ENCODE measurements at regions not wholly inside any gene's neighbourhood (a gene's known extent, or its start where the extent isn't known, plus 50 kb on each side); places are given as distances from the start of the nearest gene placed in this dataset.

DNA sequence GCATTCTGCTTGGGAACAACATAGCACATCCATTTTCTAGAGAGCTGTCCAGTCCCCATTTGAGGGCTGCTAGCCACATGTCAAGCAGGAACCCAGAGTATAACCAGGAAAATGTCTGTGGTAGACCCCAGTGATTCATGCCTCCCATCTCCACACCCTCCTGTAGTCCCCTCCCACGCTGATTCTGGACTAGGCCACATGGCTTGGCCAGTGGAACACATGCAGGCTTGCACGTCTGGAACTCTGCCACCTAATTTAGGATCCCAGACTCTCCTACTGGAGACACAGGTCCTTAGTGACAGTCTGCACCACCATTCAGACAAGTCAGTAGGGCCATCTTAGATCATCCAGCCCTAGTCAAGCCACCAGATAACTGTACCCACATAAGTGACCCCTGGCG is 149.8 kb downstream of the ZIC5 start:
- no peak for DNase-seq (ENCODE audit: low read depth)

DNA sequence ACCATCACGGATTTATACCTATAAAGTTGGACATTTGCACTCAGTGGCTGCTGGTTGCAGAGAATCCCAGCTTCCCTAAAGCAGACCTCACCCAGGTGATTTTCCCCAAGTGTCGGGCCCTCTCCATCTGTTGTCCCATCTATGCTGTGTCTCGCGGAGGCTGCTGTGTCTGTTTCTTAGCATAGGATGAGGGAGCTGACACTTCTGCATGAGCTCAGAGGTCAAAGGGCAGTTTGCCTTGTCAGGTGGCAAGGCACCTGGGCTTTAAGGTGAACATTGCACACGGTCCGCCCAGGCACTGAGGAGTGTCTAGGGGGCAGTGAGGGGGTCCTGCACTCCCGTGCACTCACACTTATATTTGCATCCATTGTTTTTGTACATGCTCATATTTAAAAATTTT is 151.6 kb downstream of the ZIC5 start:
- DNase-seq (ENCODE audit: low read depth): no peak

DNA sequence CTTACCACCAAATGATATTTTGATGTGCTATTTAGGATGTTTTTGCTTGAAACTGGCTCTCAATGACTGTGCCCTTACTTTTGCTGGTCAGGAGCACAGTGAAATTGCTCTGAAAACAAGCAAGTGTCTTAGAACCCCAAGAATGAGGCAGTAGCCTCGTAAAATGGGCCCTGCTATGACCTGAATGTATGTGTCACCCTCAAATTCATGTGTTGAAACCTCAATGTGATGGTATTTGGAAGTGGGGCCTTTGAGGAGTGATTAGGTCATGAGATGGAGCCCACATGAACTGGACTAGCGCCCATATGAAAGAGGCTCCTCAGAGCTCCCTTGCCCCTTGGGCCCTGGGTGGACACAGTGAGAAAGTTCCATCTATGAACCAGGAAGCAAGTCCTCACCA is 155.2 kb downstream of the ZIC5 start:
- no peak for DNase-seq (ENCODE audit: low read depth)

DNA sequence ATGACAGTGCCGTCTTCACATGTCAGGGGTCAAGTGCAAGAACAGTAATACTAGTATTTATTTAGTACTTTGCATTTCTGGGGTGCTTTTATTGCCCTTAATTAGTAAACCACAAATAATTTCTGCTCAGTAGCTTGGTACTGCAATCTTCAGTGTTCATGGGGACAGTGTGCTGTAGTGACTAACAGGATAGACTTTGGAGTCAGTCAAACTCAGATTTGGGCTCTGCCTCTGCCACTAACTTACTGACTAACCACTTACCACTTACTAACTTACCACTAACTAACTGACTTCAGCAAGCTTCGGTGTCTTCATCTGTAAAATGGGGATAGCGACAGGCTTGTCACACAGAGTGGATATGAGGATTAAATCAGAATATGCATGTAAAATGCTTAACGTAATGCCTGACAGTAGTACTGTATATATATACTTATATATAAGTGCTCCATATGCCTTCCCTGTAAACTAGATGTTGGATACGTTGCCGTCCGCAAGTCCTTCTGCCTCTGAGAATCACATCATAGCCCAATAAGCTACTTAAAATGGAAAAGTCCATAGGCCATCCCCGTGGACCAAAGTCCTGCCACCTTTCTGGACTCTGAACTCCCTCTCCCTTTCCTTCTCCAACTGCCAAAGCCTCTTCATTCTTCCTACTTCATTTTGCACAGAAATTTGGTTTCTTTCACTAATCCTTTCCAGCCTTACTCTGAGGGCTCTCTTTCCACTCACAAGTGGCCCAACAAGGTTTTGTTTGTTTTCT is 158.1 kb downstream of the ZIC5 start:
- no peak for DNase-seq (ENCODE audit: low read depth)

DNA sequence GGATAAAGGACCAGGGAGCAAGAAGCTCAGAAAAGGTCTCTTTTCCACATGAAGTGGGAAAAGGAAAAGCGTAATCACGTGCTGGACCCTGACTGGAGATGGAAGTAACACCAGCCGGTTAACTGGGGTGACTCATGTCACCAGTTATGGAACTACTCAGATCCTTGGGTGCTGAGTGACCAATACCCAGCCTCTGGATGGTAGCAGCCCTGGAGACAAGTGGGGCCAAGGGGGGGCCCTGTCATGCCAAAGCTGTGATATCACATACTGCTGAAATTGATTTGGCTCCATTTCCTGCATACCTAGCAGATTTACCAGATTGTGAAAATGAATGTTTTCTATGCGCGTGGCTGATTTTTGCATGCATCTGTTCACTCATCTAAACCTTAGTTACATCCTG is 158.9 kb downstream of the ZIC5 start:
- no peak for DNase-seq (ENCODE audit: low read depth)

DNA sequence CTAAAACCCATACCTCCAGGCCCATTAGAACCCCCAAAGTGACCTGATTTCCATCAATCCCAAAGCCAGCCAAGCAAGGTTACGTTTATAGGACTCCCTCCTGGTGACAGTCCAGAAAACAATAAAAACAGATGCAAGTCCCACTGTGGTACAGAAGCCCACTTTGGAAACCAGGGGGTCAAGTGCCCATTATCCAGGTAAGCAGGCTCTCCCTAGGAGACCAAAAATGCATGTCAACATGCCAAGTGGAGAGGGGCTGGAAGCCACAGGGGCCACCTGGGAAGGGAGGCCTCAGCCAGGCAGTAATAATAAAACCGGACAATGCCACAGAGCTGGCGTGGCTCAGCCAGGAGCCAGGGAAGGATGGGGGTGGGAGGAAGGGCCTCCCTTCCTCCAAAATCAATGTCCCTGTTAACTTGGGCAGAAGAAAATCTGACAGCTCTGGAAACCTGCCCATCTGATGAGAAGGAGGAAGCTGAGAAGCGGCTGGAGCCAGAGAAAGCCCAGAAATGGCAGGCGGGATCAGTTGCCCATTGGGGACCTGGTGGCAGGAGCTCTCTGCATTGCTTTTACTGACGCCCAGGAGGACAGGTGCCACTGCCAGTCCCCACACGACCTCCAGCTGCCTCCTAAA is 160.4 kb downstream of the ZIC5 start:
- no peak for DNase-seq (ENCODE audit: low read depth)

DNA sequence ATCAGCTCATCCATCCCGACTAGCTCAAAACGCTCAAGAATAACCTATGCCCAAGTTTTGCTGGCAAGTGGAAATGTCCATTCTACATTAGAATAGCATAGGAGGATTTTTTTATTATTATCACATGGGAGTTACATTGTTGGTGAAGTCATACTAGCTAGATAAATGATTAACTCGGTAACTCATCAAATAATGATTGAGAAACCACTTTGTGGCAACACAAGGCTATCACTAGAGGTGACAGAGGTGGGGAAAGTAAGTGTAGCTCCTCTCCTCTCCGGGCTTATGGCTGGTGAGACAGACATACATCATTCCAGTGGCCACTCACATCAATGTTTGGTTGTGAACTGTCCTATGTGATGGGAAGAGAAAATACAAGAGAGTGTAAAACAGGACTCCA is 161.6 kb downstream of the ZIC5 start:
- DNase-seq (ENCODE audit: low read depth): no peak

DNA sequence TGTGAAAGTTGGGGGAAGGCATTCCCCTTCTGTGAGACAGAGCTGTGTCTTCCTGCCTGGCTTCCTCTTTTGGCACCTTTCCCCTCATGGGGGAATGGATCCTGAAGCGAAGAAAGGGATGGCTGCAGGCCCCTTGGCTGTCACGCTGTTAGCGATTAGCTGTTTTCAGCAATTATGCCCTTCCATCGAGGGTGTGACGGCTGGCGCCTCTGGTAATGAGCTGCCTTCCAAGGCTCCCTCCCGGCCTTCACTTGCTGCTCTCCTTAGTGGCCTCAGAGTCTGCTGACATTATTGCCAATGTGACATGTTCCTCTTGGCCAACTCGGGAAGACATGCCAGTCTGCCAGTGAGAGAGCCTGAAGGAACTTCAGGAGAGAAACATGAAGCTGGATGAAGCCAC is 162.1 kb downstream of the ZIC5 start:
- no peak for DNase-seq (ENCODE audit: low read depth)

DNA sequence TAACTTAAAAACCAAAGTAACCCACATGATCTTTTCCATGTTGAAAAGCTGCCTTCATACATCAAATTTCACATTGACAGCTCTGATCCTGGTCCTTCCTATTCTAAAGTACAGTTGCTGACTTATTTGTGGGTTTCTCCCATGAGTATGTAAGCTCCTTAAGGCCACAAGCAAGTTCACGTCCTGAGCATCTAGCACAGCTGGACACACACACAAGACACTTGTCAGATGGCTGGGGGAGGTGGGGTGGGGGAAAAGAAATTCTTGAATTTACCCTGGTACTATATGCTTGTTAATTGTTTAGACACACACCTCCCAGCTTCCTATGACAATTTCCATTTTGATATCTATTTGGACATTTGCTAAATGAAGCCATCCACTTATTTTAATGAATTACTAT is 162.8 kb downstream of the ZIC5 start:
- no peak for DNase-seq (ENCODE audit: low read depth)

DNA sequence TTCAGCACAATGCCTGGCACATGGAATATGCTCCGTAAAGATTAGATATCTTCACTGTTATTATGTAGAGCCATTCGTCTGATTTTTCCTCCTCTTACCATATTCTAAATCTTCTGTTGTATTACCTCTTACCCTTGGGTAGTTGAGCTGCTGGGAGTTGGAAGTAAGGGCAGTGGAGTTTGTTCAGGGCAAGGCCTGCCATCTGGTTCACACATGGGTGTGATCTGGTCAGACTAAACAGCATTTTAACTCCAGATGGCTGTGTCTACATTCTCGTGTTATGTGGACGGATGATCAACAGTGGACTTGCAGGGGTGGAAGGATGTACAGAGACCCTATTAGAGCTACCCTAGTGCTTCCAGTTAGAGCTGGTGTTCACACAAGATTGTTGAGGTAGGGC is 164.9 kb downstream of the ZIC5 start:
- DNase-seq (ENCODE audit: low read depth): no peak

DNA sequence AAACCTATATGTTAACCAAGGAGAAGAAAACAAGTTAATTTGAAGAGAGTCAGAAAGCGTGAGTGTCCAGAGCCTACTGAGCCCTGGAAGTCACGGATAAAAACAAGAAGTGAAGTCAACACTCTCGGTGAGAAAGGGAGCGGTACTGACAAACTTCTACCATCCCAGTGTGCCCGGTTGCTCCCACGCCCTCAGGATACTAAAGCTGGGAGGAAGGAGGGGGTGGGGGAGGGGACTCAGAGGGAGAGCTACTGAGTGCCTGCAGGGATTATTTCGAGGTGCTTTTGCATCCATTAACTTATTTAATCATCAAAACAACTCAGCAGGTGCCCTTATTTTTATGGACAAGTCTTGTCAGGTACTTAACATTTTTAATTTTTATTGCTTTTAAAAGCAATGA is 166.2 kb downstream of the ZIC5 start:
- DNase-seq (ENCODE audit: low read depth): no peak

DNA sequence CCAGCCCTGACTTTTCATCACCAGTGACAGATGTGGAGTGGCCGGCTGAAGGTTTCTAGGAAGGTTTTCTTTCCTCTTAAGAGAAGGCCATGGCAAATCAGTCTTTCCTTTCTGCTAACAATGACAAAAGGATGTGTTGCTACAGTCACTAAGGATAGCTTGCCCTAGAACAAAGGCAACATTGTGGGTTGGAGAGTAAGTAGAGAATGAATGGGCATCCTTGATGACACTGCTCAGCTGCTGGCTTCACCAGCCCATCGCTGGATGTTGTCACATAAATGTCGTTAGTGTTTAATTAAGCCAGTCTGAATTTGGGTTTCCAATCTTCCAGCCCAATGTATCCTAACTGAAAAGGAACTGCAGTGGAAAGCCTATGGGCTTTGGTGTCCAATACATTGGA is 168.4 kb downstream of the ZIC5 start:
- DNase-seq (ENCODE audit: low read depth): no peak

DNA sequence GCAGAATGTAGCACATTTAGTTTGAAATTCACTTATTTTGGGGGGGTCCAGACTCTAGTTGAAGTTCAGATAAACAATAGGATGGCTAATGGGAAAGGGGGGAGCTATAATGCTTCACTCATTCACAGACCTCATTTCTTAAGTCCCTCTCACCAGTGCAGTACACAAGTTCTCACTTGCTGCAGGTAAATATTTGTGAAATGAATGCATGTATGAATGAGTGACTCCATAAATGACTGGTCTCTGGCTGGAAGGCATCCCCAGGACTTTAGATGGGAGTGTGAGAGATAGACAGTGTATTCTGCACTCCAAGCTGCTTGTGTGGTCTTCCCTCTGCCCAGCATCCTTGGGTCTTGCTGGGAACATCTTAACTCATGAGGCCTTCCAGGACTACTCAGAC is 169.2 kb downstream of the ZIC5 start:
- DNase-seq (ENCODE audit: low read depth): no peak

DNA sequence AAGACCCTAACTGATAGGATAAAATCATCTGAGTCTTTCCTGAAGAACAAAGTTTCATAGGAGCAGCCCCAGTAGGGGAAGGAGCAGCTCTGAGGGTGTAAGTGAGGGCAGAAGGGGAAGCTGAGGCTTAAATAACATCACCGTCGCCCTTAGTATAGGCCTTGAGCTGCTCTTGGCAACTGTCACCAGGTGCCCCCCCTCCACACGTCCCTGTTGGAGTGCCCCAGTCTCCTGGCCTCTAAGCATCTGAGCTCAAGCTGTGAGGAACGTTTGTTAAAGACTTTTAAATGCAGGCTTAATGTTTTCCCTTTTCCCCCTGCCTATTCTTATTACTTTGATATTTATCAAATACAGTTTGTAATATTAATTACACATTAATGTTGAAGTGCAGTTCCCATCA is 170.6 kb downstream of the ZIC5 start:
- no peak for DNase-seq (ENCODE audit: low read depth)

DNA sequence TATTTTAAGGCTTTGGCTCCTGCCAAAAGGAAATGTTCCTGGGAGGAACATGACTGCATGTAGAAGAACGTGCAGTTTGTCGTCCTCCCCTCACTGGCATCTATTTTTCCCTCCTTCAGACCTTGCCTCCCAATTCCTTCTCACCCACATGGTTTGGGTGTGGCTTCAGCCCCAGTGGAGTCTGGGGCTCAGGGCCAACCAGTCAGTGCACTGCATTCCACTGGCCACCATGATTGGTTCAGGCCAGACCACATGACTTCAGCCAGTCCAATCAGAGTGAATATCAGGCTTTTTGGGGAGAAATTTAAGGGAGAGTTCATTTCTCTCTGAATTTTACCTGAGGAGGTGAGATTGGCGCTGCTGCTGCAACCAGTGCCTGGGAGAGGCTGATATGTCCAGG is 171.6 kb downstream of the ZIC5 start:
- no peak for DNase-seq (ENCODE audit: low read depth)

DNA sequence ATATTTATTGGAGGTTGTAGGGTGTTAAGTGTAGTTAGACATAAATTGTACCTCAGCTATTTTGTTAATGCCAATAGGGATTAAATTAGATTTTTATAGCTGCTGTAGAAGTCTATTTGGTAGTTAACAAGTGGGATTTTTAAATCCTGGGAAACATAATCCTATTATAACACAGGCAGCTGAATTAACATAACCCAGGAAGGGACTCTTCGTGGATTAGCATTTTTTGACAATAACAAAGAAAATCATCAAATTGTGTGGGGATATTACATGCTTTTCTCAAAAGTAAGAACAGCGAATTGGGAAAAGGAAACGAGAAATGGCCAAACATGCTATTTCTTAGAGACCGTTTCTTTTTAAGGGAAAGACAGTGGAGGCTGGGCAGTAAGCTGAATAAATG is 172.8 kb downstream of the ZIC5 start:
- no peak for DNase-seq (ENCODE audit: low read depth)

DNA sequence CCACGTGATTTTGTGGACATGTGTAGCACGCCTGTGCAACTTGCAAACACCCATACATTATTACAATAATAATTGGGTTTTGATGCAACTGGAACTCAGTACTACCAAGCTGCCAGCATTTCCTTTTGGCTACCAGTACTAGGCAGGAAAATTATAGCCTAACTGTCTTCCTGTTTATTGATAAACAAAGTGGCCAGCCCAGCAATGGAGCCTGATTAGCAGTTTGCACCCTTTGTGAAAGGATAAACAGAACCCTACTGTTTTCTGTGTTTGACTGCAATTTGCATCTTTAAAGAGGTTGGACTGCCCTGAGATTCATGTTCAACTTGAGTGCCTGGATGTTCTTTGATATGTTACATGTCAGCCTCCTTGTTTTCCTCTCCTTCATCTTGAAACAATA is 173.9 kb downstream of the ZIC5 start:
- no peak for DNase-seq (ENCODE audit: low read depth)

DNA sequence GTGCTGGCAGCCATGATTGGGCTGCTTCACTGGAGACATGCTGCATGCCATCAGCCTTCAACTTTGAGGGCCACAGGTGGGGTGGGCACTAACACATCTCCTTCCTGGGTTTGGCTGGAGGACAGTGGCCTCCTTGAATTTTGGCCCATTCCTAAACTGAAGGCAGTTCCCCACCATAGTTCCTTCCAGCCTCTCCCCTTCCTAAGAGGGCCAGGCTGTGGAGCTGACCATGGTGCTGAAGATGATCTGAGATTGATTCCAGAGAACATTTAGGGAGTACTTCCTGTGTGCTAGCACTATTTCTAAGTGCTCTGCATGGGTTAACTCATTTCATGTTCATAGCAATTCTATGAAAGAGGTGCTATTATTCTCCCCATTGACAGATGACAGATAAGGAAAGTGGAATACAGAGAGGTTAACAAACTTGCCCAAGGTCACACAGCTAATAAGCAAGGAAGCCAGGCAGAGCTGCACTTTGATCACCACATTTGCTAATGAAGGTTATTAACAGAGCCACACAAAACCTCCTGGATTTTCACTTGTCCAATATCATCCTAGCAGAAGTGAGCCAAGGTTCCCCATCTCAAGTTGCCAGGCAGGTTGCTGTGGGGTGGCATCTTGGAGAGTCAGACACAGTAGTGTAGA is 175.3 kb downstream of the ZIC5 start:
- DNase-seq (ENCODE audit: low read depth): no peak

DNA sequence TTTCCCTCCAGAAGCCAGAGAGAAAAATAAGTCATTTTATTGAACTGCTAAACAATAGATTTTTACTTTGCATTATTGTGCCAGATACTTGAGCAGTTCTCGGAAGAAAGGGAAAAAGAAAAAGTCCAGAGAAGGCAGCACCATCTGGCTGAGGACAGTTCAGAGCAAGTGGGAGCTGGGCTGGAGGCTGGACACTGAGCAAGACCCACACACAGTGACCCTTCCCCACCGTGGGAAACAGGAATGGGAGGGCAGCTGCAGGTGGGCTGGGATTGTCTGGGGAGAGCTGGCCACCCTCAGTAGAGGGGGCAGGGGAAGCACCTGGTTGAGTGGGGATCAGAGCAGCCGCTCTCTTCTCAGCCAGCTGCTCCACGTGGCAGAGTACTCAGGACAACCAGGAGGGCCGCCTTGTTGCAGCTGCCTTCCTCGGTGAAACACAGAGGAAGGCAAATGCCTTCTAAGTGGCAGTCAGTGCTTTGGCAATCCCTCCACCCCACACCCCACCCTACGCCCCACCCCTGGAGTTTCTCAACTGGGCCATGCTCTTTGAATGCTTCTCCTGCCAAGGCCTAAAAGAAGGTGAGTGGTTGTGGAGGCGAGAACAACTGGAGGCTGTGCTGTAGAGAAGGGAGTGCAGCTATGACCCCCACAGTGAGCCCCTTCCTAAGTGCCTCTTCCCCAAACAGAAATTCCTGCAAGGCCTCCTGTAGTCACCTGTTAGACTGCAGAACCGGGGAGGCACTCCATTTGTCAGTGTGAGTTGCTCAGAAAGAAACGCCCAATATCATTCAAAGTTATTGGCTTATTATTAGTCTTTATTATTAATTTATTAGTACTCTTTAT is 179.3 kb downstream of the ZIC5 start:
- DNase-seq (ENCODE audit: low read depth): no peak

DNA sequence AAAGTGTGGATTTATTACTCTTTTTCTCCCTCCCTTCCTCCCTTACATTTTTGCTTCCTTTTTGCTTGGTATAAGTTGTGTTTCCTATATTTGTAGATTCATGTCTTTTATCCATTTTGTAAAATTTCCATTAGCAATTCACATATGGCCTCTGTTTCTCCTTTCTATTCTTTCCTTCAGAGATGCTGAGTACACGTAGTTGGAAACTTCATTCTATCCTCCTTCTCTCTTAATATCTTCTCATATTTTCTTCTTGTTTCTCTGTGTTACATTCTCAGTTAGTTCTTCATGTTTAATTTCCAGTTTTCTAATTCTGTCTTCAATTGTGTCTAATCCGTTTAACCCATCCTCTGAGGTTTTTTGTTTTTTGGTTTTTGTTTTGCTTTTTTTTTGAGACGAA is 188.9 kb downstream of the ZIC5 start:
- no peak for DNase-seq (ENCODE audit: low read depth)

DNA sequence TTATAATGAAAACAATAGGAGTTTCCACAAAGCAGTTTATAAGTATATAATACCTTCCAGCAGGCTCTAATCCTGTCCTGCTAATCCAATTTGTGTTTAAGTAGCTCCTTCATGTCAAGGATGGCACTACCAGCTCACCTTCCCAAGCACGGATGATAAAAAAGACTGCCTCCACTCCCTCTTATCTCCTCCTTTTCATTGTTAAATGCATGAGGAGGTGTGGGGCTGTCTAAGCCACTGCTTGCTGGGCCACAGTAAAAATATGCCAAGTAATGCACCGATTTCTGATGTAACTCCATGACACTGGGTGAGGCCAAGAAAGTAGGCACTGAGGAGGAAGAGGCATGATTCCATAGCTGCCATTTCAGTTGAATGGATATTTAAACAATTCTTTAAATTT is 193.1 kb downstream of the ZIC5 start:
- no peak for DNase-seq (ENCODE audit: low read depth)

DNA sequence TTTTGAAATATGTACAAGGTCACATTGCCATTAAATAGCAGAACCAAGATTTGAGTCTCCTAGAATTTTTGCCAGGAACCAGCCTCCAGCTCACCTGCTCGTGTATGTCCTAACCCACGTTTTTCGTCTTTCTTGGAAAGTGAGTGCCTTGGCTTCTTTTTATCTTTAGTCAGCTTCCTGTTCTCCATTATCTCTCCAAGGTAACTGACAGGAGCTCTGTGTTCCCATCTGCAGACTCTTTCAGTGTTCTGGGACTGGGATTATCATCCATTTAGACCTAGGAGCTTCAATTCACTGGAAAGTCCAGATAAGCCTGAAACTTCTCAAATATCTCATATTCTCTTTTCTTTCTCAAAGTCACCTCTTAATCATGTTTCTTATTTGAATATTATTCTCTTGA is 193.7 kb downstream of the ZIC5 start:
- DNase-seq (ENCODE audit: low read depth): no peak

DNA sequence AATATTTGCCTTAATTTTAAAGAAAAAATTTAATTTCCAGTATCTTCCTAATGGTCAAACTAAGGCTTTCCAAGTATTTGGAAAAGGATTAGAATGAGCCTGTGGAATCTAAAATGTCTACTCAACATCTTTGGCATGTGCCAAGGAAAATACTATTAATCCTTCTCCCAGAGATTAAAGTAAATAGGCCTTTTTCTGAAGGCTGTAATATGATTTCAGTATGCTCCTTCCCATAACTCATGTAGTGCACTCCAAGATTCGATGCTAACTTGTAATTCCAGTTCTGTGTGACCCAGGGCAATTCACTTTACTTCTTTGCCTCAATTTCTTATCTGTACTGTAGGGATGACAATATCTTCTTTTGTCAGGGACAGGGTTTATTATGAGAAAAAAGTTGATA is 196.9 kb downstream of the ZIC5 start:
- no peak for DNase-seq (ENCODE audit: low read depth)
